ENCODE measurements at regions not wholly inside any gene's neighbourhood (a gene's known extent, or its start where the extent isn't known, plus 50 kb on each side); places are given as distances from the start of the nearest gene placed in this dataset.

DNA sequence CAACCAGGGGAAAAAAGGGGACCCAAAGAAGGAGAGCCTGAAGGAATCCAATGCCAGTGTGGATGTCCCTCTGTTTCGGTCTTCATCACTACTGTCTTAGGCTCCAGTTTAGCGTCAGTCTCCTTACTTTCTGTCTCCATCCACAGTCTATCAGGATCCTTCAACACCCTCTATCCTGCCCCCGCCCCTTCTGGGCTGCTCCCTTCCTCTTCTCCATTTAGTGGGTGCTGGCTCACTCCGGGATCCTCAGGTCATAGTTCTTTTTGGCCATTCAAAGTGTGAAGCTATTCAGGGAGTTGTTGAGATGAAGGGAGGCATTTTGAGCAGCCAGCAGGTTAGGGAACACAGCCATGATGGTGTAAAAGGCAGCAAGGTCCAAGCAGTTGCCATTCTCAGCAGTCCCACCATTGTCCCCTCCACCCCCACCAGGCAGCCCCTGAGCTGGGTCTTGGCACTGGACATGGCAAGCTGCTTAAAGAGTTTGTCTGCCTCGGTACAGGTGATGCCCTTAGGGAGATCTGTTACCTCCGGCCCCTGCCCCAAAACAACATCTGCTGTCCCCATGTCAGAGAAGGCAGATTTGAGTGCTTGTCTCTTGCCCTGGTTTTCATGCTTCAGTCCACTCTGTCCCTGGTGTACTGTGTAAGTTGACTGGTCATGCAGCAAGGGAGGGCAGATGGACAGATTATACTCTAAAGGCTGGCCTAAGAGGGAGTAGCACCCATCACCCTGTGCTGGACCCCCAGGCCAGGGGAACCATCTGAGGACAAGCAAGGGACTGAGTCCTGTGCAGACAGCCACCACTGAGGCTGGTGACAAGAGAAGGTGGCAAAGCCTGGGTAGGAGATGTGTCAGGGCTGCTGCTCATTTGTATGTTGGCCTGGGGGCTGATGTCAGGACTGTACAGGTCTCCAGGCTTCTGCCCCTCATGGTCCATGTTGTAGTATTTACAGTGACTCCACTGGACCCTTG is 842.0 kb downstream of the HACE1 start:
- DNase-seq: no peak

DNA sequence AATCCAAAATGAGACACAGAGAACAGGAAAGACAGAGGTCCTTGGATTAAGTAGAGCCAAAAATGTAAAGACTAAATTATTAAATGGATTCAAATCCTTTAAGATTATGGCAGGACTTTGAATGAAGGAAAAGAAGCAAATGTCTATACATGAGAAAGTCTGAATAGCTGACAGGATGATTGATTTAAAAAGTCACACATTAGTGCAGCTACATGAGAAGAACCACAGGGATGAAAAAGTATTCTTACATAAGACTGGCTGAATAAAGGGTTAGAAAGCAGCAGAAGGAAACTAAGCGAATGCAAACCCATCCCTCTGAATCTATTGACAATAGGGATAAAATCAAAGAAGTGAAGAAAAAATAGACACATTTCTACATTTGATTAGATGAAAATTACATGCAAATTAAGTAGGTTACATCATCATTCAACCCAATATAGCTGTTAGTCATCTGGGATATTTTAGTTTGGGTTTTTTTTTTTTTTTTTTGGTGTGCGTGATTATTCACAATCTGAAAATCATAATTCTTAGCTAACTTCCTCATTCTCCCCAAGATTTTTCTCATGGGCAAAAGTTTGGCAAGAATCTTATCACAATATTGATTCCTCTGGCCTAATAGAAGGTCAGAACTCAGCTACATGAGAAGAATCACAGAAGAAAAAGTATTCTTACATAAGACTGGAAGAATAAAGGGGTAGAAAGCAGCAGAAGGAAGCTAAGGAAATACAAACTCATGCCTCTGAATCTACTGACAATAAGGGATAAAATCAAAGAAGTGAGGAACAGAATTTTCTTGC is 845.4 kb downstream of the HACE1 start:
- peak; percentile 90 for DNase-seq

DNA sequence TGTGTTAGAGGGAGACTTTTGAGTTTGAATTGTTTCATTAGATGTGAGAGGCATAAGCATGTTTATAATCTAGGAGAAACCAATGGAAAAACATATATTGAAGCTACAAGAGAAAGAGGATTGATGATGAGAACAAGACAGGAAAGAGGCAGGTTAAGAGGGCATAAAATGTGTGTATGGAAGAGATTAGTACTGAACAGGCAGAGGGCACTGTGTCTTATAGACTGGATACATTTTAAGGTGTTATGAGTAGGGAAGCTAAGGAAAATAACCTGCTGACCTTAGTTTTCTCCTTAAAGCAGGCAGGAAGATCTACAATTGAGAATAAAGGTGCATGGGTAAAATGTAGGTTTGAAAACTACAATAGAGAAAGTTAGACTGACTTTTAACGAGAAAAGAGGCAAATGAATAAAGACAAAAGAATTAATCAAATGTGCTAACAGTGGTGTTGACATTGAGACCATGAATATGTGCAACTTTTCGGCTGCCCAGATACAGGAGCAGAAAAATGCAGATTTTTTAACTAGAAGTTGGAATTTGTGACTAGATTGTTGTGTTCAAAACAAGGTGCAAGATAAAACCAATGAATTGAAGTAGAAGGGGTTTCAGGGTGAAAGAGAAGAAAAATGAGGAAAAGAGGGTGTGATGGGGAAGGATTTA is 846.3 kb downstream of the HACE1 start:
- peak; percentile 33 for DNase-seq

DNA sequence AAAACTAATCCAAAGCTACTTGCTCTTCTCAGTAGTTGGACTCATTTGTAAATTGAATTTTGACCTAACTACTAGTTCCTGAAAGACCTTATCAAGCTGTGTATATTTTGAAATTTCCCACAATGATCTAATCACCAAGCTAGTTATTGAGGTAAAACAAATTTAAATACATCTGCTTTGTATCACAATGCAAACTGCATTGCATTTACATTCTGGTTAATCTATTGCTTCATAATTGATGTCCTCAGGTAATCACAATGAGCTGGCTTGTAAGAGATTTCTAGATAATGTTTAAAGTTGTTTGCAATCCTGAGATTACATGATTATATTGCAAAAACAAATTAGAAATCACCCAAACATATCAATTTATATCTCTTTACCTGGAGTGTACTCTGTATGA is 848.8 kb downstream of the HACE1 start:
- no peak for DNase-seq

DNA sequence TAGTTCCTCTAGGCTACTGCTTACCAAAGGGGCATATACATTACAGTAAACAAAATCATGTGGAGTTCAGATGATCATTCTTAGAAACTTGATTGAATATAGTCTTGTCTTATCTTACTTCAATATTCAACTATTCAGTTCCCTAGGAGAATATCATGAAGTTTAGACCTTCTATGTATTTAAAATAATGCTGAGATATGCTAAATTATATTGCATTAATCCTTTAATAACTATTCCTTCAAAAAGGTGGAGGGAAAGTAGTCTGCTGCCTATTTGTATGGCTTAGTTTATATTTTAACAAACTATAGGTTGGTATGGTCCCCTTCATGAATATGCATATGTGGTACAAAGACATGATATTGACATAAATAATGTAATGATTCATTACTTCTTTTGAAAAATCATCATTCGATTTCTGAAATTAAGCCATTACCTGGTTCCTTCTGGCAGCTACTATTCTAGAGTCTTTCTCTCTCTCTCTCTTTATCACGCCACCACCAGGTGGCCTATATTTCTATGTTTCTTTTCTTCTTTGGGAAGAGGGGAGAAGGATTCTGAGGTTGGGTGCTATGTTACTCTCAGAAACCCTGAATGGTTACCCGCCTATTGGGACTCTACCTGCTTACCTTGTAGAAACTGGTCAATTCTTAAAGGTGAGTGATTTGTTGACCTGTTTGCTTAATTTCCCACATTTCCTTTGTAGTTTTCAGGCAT is 855.8 kb downstream of the HACE1 start:
- DNase-seq: peak; percentile 14

DNA sequence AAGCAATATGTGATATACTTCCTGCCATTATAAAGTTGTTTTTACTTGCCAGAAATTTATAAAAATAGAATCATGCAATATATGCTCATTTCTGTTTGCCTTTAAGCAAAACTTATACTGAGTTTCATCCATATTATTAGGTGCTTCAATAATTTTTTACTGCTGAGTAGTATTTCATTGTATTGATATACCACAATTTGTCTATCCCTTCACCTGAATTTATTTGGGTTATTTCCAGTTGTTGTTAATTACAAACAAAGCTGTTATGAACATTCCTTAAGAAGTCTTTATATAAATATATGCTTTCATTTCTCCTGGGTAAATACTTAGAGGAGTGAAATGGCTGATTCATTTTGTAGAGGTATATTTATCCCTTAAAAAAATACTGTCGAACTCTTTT is 864.1 kb downstream of the HACE1 start:
- DNase-seq: no peak

- DNase-seq: no peak
Measured at GRCh38 chr6:103983860-103984259, 875.9 kb downstream of the HACE1 start.

- DNase-seq: no peak
Measured at GRCh38 chr6:103983011-103983410, 876.7 kb downstream of the HACE1 start.

DNA sequence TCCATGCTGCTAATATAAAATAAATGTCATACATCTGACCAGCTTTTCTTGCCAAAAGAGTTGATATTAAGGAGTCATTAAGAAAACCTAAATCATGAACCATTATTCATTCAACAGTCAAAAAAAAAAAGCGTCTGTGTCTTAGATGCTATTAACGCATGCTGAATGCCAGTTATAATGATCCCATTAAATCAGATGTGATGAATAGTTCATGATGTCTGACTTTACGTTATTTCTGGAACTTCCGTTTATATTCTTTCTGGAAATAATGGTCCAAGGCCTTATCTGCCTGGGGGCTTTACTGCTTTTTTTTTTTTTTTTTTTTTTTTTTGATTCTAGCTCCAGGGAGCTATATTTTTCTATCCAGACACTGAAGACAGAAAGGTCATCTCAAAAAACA is 877.1 kb downstream of the HACE1 start:
- no peak for DNase-seq

- no peak for DNase-seq
Measured at GRCh38 chr6:103979308-103979707, 880.4 kb downstream of the HACE1 start.

DNA sequence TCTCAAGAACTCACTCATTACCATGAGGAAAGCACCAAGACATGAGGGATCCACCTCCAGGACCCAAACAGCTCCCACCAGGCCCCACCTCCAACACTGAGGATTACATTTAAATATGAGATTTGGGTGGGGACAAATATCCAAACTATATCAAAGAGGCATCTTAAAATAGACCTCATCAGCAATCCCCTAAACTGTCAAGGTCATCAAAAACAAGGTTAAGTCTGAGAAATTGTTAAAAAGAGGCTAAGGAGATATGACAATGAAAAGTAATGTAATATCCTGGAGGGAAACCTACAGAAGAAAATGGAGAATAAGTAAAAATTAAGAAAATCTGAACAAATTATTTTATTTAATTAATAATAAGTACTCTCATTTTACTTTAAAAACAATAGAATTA is 922.3 kb downstream of the HACE1 start:
- no peak for DNase-seq

GRCh38 chr6:103925317-103925716 is 934.4 kb downstream of the HACE1 start:
- DNase-seq: no peak

DNA sequence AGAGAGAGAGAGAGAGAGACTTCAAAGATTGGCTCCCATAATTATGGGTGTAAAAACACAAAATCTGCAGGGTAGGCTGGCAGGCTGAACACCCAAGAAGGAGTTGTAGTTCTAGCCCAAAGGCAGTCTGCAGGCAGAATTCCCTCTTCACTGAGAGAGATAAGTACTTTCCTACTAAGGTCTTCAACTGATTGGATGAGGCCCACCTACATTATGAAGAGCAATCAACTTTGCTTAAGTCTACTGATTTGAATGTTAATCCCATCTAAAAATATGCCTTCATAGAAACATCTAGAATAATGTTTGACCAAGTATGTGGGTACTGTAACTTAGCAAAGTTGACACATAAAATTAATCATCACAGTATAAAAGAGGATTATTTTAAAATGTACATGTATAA is 949.7 kb downstream of the HACE1 start:
- no peak for DNase-seq

- no peak for DNase-seq
Measured at GRCh38 chr6:103908898-103909297, 950.8 kb downstream of the HACE1 start.

DNA sequence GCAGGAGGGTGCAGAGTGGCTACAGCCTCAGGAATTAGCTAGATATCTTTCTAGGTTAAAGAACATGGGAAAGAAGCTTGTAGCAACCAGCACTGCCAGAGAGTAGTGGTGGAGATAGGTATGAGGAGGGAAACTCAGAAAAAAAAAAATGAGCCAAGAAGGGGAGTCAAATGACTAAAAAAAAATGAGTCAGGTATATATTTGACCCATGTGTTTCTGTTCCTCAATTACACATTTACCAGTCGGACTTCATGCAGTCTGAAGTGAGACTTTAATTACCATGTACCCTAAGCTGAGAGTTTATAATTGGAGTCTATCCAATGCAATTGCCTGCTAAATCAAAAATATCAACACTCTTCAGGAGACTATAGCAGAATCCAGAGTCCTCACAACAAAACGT is 964.6 kb downstream of the HACE1 start:
- DNase-seq: no peak

DNA sequence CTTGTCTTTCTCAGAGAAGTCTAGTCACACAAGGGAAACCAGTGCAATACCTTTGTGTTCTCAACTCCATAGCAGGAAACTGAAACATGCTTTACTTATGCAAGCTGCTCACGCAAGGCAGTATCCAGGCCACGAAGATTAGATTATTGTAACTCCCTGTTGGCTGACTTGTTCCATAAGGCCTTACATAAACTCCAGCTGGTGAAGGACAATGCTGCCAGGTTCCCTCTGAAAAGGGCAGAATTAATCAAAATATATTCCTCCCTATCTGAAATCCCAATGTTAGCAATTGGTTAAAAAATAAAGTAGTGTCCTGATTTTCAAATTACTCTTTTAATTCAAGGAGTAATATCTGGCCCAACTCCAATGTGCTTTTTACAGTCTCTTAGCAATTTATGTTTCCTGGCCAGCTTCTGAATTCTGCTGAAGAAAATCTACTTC is 966.6 kb downstream of the HACE1 start:
- DNase-seq: peak; percentile 21

- DNase-seq: no peak
Measured at GRCh38 chr6:103886951-103887350, 972.8 kb downstream of the HACE1 start.

DNA sequence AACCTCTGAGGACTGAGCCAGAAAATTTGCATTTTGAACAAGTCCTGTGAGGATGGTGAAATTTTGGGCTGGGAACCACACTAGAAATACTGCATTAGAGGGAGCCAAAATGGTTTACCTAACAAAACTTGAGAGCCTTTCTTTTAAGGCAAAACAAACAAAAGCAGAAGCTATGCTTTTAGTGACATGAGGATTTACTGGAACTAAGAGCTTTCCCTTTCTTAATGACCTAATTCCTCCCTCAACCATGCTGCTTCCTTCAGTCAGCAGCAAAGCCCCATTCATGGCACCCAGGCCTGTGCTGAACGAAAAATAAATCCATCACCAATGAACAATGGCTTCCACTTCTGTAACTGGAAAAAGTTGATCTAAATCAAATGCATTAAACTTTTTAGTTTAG is 974.3 kb downstream of the HACE1 start:
- no peak for DNase-seq

GRCh38 chr6:103879800-103880199 is 979.9 kb downstream of the HACE1 start:
- DNase-seq: no peak

GRCh38 chr6:103875221-103875620 is 984.5 kb downstream of the HACE1 start:
- no peak for DNase-seq

DNA sequence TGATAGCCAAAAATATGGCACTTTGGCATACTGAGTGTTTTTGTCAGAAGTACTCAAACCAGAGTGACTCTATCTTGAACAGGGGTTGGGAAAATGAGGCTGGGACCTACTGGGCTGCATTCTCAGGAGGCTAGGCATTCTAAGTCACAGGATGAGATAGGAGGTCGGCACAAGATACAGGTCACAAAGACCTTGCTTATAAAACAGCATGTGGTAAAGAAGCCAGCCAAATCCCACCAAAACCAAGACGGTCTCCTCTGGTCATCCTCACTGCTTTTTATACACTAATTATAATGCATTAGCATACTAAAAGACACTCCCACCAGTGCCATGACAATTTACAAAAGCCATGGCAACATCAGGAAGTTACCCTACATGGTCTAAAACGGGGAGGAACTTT is 985.1 kb downstream of the HACE1 start:
- peak; percentile 12 for DNase-seq

DNA sequence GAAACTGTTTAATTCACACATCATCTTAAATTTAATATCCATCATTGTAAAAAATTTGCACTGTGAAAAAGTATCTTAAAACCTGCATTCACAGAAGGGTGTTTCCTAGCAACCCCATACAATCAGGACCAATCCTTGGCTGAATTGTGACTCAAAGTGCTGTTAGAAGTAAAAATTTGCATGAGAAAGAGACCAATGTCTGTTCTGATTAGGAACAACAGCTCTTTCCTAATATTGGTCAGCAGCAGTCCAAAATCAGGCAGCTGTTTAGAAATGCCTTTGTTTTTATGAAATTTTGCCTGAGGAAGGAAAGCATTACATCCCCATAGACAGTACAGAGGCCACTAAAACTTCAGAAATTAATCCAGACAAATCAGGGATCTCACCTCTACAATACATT is 987.0 kb downstream of the HACE1 start:
- DNase-seq: no peak

GRCh38 chr6:103872233-103872632 is 987.5 kb downstream of the HACE1 start:
- no peak for DNase-seq
